Astrocyte (in vitro differentiated cells and primary cell): ENCODE measurements at regions not wholly inside any gene's neighbourhood (a gene's known extent, or its start where the extent isn't known, plus 50 kb on each side); places are given as distances from the start of the nearest gene placed in this dataset.

Experiments used
- CTCF ChIP-seq: IDR thresholded peaks from 2 replicates; pipeline ENCODE4 v1.5.1; 2011; ENCODE audit warnings: low read depth, mild to moderate bottlenecking, inconsistent platforms, low read length, moderate library complexity; ENCODE audit not compliant: insufficient read depth
- EZH2 ChIP-seq: IDR thresholded peaks from 2 replicates; pipeline ENCODE4 v1.6.1; 2012; ENCODE audit warnings: mild to moderate bottlenecking, low read length, inconsistent platforms; ENCODE audit not compliant: insufficient read depth

- no peak for TF ChIP-seq CTCF
- no peak for TF ChIP-seq EZH2
These were observed 71.0 kb upstream of the UNC5C start for GRCh38 chr4:95619525-95620443.
